ENCODE measurements at regions not wholly inside any gene's neighbourhood (a gene's known extent, or its start where the extent isn't known, plus 50 kb on each side); places are given as distances from the start of the nearest gene placed in this dataset.
A peak's percentile ranks its signal among the peaks of the same experiment; 100 is the strongest.

GRCh38 chr11:112352907-112353306 is 92.2 kb upstream of the PLET1 start:
- H3K27me3 ChIP-seq (ENCODE audit: control insufficient read depth, insufficient read depth, low read length): no peaks in the 10 kb centered on the region
- TF ChIP-seq CTCF (IDR thresholded peaks at IDR 0.05; ENCODE audit: low read depth, low read length): no peak
- no peaks in the 10 kb centered on the region for H3K9me3 ChIP-seq (ENCODE audit: control insufficient read depth, insufficient read depth, low read length)
- ChIA-PET CTCF (no interaction called here), POLR2A (no interaction called here)
- DNase-seq (ENCODE audit: low read depth, low spot score): no peak
- H3K27ac ChIP-seq (ENCODE audit: low read depth, low read length): no peak overlapping the region
- no peak overlapping the region for H3K4me3 ChIP-seq (ENCODE audit: low read depth, low read length)

DNA sequence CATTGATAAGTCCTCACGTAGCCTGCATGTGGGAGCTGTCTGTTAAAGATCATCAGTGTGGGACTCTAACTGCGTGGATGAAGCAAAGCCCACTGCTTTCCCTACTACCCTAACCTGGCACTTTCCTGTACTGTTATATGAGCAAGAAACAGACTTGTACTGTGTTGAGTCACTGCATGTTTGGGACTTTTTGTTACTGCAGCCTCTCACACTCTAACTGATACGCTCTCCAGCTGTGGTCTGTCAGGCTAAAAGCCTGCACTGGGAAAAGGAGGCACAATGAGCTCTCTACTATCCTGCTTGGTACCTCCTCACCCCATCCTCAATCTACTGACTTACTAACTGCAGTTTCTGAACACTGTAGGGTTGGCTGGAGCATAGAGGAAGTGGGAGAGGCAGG is 93.7 kb upstream of the PLET1 start:
- H3K9me3 ChIP-seq (ENCODE audit: control insufficient read depth, insufficient read depth, low read length): no peaks in the 10 kb centered on the region
- ChIA-PET POLR2A (no interaction called here), CTCF (interaction anchor here (1.0 to 1.1 kb wide), 2 partner anchors 20 to 201 kb away, joined by 3 to 5 read pairs; no protein-coding TSS in a partner anchor)
- no peak overlapping the region for H3K4me3 ChIP-seq (ENCODE audit: low read depth, low read length)
- TF ChIP-seq CTCF (IDR thresholded peaks at IDR 0.05; ENCODE audit: low read depth, low read length): no peak
- H3K27ac ChIP-seq (ENCODE audit: low read depth, low read length): no peak overlapping the region
- H3K27me3 ChIP-seq (ENCODE audit: control insufficient read depth, insufficient read depth, low read length): no peaks in the 10 kb centered on the region
- no peak for DNase-seq (ENCODE audit: low read depth, low spot score)

GRCh38 chr11:112355726-112356125 is 95.1 kb upstream of the PLET1 start:
- no peak for DNase-seq (ENCODE audit: low read depth, low spot score)
- CTCF ChIA-PET: interaction anchor here (0.6 to 1.4 kb wide), 10 partner anchors 9 to 200 kb away, joined by 3 to 11 read pairs (median 3); no protein-coding TSS in a partner anchor

DNA sequence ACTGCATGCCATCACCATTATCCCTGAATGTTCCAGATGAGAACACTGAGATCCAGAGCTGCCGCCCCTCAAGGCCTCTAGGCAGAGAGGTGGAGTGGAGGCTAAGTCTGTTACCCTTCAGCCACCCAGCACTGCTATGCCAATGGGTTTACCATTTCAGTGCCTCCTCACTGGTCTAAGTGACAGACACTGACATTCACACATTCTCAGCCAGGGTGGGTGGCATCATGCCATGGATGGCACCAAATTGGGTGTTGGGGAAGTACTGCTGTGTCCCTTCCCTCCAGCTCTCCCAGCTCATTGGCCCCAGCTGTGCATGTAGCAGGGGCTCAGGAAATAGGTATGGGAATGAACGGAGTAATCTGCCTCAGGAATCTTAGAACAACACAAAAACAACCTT is 96.8 kb upstream of the PLET1 start:
- no peaks in the 10 kb centered on the region for H3K9me3 ChIP-seq (ENCODE audit: control insufficient read depth, insufficient read depth, low read length)
- H3K27me3 ChIP-seq (ENCODE audit: control insufficient read depth, insufficient read depth, low read length): no peaks in the 10 kb centered on the region
- H3K4me3 ChIP-seq (ENCODE audit: low read depth, low read length): no peak overlapping the region
- CTCF ChIA-PET: no interaction called here
- POLR2A ChIA-PET: no interaction called here
- no peak for DNase-seq (ENCODE audit: low read depth, low spot score)
- no peak for TF ChIP-seq CTCF (IDR thresholded peaks at IDR 0.05; ENCODE audit: low read depth, low read length)
- no peak overlapping the region for H3K27ac ChIP-seq (ENCODE audit: low read depth, low read length)

More at GRCh38 chr11:112355726-112356125, 95.1 kb upstream of the PLET1 start:
- peak; percentile 50 for TF ChIP-seq CTCF (IDR thresholded peaks at IDR 0.05; ENCODE audit: low read depth, low read length)
- Histone ChIP-seq H3K4me3 (ENCODE audit: low read depth, low read length) (no peak overlapping the region), H3K27ac (ENCODE audit: low read depth, low read length) (no peak overlapping the region), H3K27me3 (ENCODE audit: control insufficient read depth, insufficient read depth, low read length) (no peaks in the 10 kb centered on the region), H3K9me3 (ENCODE audit: control insufficient read depth, insufficient read depth, low read length) (no peaks in the 10 kb centered on the region)
- POLR2A ChIA-PET: no interaction called here

DNA sequence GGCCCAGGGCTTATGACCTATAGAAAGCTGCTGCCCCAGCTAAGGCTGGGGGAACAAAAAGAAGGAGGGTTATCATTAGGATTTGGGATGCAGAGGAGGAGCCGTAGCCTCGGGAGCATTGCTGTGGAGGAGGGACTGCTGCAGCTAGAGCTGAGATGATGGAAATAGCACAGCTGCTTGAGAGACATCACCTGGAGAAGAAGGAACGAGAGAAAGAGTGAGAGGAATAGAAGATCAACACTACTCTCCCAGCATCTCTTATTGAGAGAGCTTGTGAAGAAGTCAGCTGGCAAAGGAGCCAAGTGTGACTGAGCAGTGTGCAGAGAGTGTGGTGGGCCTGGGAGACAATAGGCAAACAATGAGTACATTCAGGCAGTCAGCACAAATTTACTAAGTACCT is 100.7 kb upstream of the PLET1 start:
- POLR2A ChIA-PET: no interaction called here
- H3K27me3 ChIP-seq (ENCODE audit: control insufficient read depth, insufficient read depth, low read length): no peaks in the 10 kb centered on the region
- TF ChIP-seq CTCF (IDR thresholded peaks at IDR 0.05; ENCODE audit: low read depth, low read length): no peak
- H3K4me3 ChIP-seq (ENCODE audit: low read depth, low read length): no peak overlapping the region
- no peaks in the 10 kb centered on the region for H3K9me3 ChIP-seq (ENCODE audit: control insufficient read depth, insufficient read depth, low read length)
- no peak for DNase-seq (ENCODE audit: low read depth, low spot score)
- H3K27ac ChIP-seq (ENCODE audit: low read depth, low read length): no peak overlapping the region
- CTCF ChIA-PET: interaction anchor here (0.7 to 1.8 kb wide), 2 partner anchors 81 to 194 kb away, joined by 4 read pairs; no protein-coding TSS in a partner anchor

Data from AG04450 (cell line).